Neuron (in vitro differentiated cells): ENCODE measurements at regions not wholly inside any gene's neighbourhood (a gene's known extent, or its start where the extent isn't known, plus 50 kb on each side); places are given as distances from the start of the nearest gene placed in this dataset.

Source experiments
- H2AFZ ChIP-seq: one replicate; pipeline ENCODE4 v1.6.1; 2013; ENCODE audit warnings: low read depth, mild to moderate bottlenecking, inconsistent platforms, low read length, moderate library complexity
- H3K27me3 ChIP-seq: one replicate; pipeline ENCODE4 v1.6.1; 2013; ENCODE audit warnings: low read length; ENCODE audit not compliant: insufficient read depth
- H3K36me3 ChIP-seq: one replicate; pipeline ENCODE4 v1.6.1; 2013; ENCODE audit warnings: low read length; ENCODE audit not compliant: insufficient read depth
- H3K4me1 ChIP-seq: one replicate; pipeline ENCODE4 v1.6.1; 2013; ENCODE audit warnings: low read length; ENCODE audit not compliant: insufficient read depth
- H3K4me3 ChIP-seq: 2 replicates; pipeline ENCODE4 v1.5.1; 2013; ENCODE audit warnings: mild to moderate bottlenecking, low read length, moderate library complexity
- H3K9me3 ChIP-seq: one replicate; pipeline ENCODE4 v1.6.1; 2013; ENCODE audit warnings: low read length

DNA sequence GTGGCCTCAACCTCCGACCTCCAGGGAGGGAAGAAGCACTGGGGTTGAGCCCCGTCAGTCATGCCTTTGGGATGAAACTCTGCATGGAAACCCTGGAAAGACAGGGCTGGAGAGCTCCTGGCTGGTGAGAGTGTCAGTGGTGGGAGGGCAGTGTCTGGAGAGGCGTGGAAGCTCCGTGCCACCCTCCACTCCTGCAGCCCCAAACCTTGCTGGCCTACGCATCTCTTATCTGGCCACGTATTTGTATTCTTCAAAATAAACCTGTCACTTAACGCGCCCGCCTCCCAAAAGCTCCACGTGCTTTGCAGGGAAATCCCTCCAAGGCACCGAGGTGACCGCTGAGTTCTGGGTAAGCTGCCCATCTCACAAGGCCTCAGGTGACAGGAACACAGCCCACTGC is 84.3 kb downstream of the TEX29 start:
- Histone ChIP-seq H2AFZ (no peak overlapping the region), H3K27me3 (peaks cover 5% of the 10 kb centered on the region), H3K9me3 (peaks cover 1% of the 10 kb centered on the region), H3K4me3 (no peak overlapping the region), H3K4me1 (no peaks in the 10 kb centered on the region), H3K36me3 (no peaks in the 10 kb centered on the region)

DNA sequence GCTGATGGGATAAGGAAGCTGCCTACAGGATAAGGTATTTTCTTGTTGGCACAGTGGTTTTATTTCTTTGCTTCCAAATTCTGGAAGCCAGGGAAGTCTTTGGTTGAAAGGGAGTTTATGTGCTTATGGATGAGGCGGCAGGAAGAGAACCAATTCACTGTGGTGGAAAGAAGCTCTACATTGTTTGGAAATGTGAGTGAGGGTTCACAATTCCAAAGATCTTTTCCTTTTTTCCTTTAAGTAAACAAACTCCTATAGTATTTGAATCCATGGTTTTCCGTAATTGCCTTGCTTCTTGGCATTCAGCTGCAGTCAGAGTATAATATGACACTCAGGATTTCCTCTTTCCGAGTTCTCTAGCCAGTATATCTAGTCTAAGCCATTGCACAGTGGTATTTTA is 86.2 kb downstream of the TEX29 start:
- Histone ChIP-seq H3K4me1 (peaks cover 14% of the 10 kb centered on the region), H2AFZ (no peak overlapping the region), H3K4me3 (no peak overlapping the region), H3K9me3 (peaks cover 1% of the 10 kb centered on the region), H3K27me3 (peaks cover 5% of the 10 kb centered on the region), H3K36me3 (no peaks in the 10 kb centered on the region)

DNA sequence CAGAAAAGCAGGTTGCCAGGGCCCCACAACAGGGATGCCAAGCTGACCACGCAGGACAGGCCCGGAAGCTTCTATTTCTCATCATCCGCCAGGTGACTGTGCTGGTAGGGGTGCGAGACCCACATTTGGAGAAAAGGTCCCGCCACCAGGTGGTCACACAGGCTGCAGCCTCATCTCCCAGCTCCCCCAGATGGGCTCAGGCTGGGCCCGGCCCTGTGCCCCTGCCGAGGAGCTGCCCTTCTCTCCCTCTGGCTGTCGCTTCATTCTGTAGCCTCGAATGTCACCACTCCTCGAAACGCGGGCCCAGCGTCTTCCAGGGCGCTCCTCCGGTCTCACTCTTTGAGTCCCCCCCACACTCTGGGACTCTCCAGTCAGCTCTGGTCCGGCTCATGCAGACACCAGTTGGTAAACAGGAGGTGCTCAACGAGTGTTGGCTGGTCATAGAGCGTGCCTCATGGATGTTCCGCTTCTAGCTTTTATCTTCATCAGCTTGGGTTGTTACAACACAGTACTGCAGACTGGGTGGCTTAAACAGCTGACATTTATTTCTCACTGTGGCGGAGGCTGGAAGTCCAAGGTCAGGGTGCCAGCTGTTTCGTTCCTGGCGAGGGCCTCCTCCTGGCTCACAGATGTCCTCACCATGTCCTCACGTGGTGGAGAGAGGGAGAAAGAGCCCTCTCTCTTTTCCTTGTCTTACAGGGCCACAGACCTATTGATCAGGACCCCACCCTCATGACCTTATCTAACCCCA is 87.1 kb downstream of the TEX29 start:
- Histone ChIP-seq H3K4me1 (peaks cover 23% of the 10 kb centered on the region), H3K27me3 (peaks cover 5% of the 10 kb centered on the region), H3K9me3 (peaks cover 1% of the 10 kb centered on the region), H3K4me3 (no peak overlapping the region), H2AFZ (no peak overlapping the region), H3K36me3 (no peaks in the 10 kb centered on the region)

DNA sequence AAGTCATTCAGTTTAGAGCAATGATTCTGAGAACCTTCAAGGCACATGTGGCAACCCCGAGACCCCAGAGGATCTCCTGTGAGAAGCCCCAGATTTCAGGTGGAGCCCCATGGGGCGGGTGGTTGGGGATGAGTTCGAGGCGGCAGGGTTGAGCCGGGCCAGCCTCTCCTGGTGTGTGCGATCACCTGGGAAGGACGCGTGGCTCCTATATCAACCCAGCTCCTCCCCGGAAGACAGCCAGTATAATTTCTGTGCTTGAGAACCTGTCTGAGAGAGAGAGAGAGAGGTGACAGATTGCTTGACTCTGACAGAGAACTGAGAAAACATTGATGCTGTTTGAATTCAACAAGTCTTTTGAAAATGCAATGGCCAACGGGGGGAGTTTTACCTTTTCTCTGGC is 89.0 kb downstream of the TEX29 start:
- H3K4me1 ChIP-seq: peaks cover 40% of the 10 kb centered on the region
- H3K27me3 ChIP-seq: peaks cover 5% of the 10 kb centered on the region
- peaks cover 1% of the 10 kb centered on the region for H3K9me3 ChIP-seq

DNA sequence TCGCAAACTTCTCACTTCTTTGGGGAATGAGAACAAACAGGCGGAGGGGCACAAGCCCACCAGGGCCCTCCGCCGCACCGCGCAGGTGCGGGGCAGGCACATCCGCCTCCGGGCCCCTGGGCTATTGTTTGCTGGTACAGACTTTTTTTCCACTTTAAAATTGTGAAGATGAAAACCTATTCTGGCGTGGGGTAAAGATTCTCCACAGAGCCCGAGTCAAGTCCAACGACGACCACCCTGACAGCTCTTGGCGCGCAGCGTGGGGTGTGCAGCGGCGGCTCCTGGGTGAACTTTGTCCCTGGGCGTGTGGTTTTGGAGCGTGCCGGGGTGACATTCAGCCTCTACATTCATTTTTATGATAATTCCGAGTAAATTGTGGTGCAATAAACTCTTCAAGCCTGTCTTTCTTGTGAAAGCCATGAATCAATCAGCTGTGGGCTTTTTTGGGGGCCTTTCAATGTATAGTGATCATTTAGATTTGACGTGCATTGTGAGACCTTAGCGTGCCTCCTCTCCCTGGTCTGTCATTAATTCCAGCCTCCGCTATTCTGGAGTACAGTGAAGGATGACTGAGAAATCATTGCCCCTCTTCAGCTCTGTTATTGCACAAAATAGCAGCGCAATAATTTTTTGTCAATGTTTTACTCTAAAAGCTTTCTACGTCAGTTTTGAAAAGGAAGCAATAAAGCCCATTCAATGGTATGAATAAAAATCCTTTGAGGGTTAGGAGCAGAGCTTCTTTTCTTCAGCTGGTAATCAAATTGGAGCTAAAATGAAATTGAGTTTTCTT is 90.0 kb downstream of the TEX29 start:
- Histone ChIP-seq H2AFZ (no peak overlapping the region), H3K36me3 (no peaks in the 10 kb centered on the region), H3K9me3 (no peaks in the 10 kb centered on the region), H3K4me3 (no peak overlapping the region), H3K4me1 (peaks cover 50% of the 10 kb centered on the region), H3K27me3 (peaks cover 5% of the 10 kb centered on the region)

More for the DNA sequence above, 89.0 kb downstream of the TEX29 start:
- no peaks in the 10 kb centered on the region for H3K36me3 ChIP-seq
- H2AFZ ChIP-seq: no peak overlapping the region
- no peak overlapping the region for H3K4me3 ChIP-seq

DNA sequence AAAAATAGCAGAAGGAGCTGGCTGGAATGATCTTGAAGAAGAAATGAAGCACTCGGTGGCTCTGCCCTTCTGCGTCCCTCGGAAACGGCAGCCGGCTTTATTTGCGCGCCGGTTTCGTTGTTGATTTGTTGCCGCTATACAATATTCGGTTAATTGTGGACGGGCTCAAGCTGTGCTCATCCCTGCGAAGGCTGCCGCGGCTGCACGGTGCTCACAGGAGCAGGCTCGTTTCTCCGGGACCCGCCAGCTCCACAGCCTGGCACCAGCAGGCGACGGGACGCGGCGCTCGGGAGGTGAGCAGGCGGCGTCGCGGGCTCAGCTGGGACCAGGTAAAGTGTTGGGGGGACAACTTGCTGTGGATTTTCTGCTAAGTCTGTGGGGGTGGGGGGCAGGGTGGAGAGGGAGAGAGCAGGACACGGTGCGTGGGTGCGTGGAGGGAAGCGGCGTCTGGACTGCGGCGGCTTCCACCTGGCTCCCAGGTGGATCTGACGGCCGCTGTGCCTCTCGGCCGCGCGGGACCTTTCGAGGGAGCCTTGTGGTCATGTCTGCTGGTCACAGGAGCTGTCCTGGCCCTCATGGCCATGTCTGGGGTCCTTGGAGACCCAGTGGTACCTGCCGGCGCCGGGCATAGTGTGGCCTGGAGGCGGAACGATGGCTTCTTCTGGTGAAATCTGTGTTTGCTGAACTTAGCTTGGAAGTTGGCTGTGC is 90.9 kb downstream of the TEX29 start:
- H2AFZ ChIP-seq: no peak overlapping the region
- peaks cover 3% of the 10 kb centered on the region for H3K27me3 ChIP-seq
- no peaks in the 10 kb centered on the region for H3K36me3 ChIP-seq
- H3K9me3 ChIP-seq: no peaks in the 10 kb centered on the region
- peaks cover 59% of the 10 kb centered on the region for H3K4me1 ChIP-seq
- H3K4me3 ChIP-seq: no peak overlapping the region

DNA sequence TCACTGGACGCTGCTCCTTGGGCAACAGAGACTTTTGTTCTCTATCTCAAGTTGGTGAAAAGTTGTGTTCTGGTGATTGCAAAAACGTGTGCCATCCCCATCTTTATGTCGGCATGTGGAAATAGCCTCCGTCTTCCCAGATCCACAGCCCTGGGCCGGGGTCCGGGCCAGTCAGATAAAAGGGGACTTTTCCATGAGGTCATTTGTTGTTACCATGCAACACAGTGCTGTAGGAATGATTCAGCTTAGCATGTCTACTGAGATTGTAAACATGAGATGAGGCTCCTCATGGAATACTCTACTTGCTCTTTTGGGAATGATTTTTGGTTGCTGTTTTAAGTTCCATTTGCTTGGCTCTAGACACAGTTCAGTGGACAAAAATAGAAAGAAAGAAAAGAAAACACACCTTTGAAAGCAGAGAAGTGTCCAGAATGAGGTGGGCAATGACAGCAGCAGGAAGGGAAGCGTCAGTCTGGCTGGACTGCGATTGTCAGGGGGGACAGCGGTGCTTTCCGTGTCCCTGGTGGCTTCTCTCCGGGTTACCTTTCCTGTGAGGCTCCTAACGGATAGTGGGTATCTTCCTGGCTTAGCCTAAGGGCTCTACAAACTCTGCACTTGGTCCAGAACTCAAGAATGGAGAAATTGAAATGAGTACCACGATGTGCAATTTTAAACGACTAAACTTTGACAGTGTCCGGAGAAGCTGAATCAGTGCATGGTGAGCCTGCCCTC is 91.6 kb downstream of the TEX29 start:
- Histone ChIP-seq H3K4me1 (peaks cover 61% of the 10 kb centered on the region), H3K9me3 (no peaks in the 10 kb centered on the region), H3K27me3 (no peaks in the 10 kb centered on the region), H2AFZ (no peak overlapping the region), H3K4me3 (no peak overlapping the region), H3K36me3 (no peaks in the 10 kb centered on the region)

DNA sequence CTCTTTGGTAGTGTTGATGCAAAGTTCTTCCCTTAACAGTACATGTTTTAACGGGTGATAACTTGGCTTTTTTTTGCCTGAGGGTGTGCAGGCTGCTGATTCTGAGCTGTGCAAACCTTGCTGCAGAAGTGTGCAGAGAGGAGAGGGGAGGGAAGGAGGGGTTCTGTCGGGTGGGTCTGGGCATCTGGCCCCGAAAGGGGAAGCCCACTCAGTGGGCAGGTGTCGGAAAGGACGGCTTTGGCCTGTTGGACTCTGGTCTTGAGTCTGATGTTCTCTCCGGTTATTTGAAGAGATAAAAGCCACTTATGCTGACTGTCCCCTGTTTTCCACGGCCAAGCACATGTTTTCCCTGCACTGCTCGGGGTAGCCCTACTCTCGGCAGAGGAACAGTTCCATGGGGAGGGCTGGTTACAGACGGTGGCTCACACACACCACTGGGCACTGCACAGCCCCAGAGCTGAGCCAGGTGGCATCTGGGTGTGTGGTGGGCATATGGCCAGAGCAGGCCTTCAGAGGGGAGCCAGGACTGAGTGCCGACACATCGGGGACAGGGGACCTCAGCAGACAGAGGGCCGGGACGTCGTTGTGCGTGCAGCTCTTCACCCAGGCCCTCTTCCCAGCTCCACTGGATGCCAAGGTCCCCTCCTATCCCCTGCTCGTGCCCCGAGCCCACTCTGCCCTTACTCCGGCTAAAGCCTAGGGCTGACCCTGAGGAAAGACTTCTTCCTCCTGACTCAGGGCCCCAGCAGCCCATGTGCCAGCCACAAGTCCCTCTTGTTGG is 93.2 kb downstream of the TEX29 start:
- H3K4me1 ChIP-seq: peaks cover 61% of the 10 kb centered on the region
- H2AFZ ChIP-seq: no peak overlapping the region
- no peaks in the 10 kb centered on the region for H3K36me3 ChIP-seq
- H3K9me3 ChIP-seq: no peaks in the 10 kb centered on the region
- H3K4me3 ChIP-seq: no peak overlapping the region
- H3K27me3 ChIP-seq: no peaks in the 10 kb centered on the region

DNA sequence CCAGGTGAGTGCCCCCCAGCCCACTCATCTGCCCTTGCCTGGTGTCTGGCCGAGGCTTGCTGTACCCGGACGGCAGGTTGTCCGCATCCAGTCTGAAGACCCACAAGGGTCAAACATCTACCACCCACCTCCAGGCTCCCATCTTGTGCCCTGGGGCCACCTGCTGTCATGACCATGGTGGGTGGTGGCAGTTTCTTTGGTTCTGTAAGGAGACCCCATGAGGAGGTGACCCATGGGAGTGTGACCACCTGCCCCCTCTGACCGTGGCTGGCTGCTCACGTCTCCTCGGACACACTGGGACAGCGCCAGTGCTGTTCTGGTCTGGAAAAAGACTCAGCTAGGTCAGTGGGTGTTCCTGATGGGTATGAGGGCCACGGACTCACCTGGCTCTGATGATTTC is 93.9 kb downstream of the TEX29 start:
- no peaks in the 10 kb centered on the region for H3K9me3 ChIP-seq

DNA sequence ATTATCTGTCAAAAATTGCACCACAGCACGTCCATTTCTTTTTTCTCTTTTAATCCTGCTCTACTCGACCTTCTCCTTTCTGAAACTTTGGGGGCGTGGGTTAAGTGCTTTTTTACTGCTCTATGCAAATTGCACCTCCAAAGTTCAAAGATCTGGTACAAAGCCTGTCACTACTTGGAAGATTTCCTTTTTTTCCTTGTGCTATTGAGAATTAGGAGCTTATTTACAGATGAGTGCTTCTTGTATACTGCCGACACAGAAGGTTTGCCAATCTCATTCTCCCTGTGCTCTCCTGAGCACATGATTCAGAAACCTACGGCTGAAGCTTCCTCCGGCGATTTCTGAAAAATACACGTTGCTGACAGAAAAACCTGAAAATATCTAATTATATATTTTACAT is 94.8 kb downstream of the TEX29 start:
- Histone ChIP-seq H3K4me3 (no peak overlapping the region), H3K4me1 (peaks cover 61% of the 10 kb centered on the region), H2AFZ (no peak overlapping the region), H3K27me3 (peaks cover 4% of the 10 kb centered on the region), H3K36me3 (no peaks in the 10 kb centered on the region), H3K9me3 (peaks cover under 1% of the 10 kb centered on the region)

More for the DNA sequence above, 93.9 kb downstream of the TEX29 start:
- Histone ChIP-seq H3K27me3 (peaks cover 4% of the 10 kb centered on the region), H3K4me3 (no peak overlapping the region), H3K4me1 (peaks cover 61% of the 10 kb centered on the region), H2AFZ (no peak overlapping the region), H3K36me3 (no peaks in the 10 kb centered on the region)

DNA sequence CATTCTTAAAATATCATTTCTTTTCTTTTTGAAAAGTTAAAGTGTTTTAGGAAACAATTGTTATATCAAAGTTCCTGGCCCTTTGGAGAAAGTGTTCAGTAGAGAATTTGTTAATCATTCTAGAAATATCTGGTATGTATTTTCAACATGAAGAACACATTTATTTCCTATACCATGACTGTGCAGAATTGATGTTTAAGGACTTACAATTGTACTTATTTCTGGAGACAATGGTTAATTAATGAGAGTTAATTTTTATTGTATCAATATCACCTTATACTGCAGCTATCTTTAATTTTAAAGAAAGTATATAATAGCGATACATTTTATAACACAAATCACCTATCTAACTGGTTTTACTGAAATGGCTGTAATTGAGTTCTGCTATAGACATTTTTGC is 95.3 kb downstream of the TEX29 start:
- Histone ChIP-seq H3K36me3 (no peaks in the 10 kb centered on the region), H2AFZ (no peak overlapping the region), H3K4me3 (no peak overlapping the region), H3K27me3 (peaks cover 7% of the 10 kb centered on the region), H3K9me3 (peaks cover 2% of the 10 kb centered on the region), H3K4me1 (peaks cover 56% of the 10 kb centered on the region)

DNA sequence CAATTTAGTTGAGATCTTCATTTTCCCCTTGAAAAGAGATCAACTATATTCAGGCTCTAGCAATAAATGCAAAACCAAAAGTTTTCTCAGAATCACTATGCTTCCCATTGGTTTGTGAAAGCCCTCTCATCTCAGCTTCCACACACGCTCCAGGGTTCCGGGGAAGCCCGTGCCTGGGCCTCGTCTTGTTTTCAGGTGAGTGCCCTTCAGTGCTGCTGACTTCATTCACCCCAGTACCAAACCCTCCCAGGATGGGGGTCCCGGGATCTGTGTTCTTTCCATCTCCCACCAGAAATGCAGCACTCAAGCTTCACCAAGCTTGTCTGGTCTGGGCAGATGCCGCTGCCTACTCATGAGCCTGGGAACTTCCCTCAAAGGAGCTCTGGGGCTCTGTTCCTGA is 97.7 kb downstream of the TEX29 start:
- Histone ChIP-seq H3K4me3 (no peak overlapping the region), H3K9me3 (peaks cover 2% of the 10 kb centered on the region), H3K36me3 (no peaks in the 10 kb centered on the region), H2AFZ (no peak overlapping the region), H3K27me3 (peaks cover 7% of the 10 kb centered on the region), H3K4me1 (peaks cover 36% of the 10 kb centered on the region)
